AG09319 (cell line): ENCODE measurements at regions not wholly inside any gene's neighbourhood (a gene's known extent, or its start where the extent isn't known, plus 50 kb on each side); places are given as distances from the start of the nearest gene placed in this dataset.

Experiments used
- DNase-seq: peaks from one replicate; pipeline ENCODE4 v3.0.0-alpha.2; 2010; ENCODE audit warnings: low read depth; ENCODE audit errors: extremely low read depth
- TF ChIP-seq, protein P1 (sequence below): IDR thresholded peaks from 2 replicates; pipeline ENCODE4 v1.5.1; 2011; ENCODE audit warnings: low read depth, mild to moderate bottlenecking, inconsistent platforms, low read length, moderate library complexity

DNA sequence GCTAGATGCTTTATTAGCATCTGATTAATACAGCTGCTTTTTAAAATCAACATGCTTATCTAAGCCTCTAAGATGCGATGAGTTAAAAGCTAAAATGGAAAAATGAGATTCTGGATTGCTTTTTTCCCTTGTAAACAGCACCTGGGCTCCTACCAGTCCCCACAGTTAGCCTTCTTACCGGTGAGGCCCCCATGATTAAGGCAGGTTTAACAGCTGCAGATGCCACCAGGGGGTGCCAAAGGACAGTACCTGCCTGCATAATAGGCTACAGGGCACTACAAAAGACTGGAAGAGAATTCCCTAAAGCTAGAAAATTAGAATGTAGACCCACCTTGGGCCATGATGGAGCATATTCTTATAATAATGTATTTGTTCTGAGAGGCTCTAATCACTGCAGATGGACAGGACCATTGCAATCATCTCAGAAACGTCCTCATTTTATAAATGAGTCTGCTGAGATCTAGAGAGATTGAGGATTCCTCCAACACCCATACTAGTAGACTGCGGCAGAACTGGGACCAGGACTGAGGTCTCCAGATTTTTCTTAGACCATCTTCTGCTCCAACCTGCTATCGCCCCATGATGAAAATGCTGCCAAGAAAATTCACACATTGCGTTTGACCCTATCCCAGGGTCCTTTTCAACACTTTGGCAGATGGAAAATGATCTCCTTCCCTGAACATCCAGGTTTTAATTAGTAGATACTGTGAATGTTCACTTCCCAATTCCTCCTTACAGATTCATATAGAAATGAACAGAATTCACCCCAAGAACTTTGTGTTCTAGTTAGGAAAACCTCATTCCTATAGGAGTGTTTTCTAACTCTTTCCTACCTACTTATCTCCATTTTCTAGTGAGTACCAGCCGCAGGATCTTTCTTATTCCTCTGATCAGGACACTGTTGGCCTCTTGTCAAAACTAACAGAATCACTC, 148.8 kb downstream of the RPS12 start:
- TF ChIP-seq, protein P1, sequence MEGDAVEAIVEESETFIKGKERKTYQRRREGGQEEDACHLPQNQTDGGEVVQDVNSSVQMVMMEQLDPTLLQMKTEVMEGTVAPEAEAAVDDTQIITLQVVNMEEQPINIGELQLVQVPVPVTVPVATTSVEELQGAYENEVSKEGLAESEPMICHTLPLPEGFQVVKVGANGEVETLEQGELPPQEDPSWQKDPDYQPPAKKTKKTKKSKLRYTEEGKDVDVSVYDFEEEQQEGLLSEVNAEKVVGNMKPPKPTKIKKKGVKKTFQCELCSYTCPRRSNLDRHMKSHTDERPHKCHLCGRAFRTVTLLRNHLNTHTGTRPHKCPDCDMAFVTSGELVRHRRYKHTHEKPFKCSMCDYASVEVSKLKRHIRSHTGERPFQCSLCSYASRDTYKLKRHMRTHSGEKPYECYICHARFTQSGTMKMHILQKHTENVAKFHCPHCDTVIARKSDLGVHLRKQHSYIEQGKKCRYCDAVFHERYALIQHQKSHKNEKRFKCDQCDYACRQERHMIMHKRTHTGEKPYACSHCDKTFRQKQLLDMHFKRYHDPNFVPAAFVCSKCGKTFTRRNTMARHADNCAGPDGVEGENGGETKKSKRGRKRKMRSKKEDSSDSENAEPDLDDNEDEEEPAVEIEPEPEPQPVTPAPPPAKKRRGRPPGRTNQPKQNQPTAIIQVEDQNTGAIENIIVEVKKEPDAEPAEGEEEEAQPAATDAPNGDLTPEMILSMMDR = peak; percentile 70
- DNase-seq = peak; percentile 10

DNA sequence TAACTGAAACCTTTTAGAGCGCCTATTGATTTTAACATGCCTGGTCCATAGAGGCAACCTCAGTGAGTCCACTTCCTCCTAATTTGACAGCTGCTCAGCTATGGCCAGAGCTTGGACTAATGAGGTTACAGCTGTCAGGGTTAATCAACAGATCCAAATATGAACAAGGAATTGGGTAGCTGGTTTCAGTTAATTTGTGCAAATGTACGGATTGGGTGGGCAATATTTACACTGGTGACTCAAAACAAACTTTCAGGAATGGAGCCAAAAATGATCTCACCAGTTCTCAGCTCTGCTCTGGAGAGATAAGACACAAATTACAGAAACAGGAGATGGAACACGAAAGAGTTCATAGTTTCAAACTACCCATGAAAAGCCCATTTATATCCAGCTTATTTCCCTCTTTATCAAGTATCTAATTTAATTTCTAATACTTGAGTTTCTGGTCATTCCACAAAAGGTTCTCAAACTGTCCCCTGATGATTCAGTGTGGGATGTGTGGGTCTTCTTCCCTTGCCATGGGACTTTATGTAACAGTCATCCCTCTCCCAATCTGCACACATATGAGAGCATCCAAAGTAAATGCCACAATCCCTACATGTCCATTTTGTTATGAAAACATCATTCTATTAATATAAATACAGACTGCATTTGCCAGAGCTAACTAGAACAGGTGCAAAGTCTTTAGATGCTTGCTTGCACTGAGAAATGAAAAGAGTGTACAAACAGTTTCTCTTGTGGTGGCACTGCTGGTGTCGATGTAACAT, 149.9 kb downstream of the RPS12 start:
- TF ChIP-seq, protein P1 = no peak
- no peak for DNase-seq

DNA sequence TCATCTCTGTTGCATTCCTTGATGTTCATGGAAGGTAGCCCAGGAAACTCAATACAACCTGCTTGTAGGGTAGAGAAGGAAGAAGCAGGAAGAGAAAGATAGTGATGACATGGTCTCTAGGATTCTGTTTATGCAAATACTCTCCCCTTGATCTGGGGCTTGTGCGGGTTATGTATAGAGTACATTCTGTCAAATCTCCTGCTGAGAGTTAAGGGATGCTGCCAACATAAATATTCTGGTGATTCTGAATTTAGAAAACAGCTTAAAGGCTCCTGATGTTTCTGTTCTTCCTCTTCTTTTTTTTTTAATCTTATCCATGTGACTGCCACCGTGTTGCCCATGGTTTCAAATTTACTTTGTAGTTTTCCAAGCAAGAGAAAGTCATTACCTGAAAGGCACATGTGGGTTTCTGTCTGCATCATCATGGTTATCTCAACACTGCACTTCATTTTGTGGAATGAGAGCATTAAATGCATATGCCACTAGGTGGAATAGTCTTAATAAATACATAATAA, 150.6 kb downstream of the RPS12 start:
- TF ChIP-seq, protein P1 = no peak
- no peak for DNase-seq

DNA sequence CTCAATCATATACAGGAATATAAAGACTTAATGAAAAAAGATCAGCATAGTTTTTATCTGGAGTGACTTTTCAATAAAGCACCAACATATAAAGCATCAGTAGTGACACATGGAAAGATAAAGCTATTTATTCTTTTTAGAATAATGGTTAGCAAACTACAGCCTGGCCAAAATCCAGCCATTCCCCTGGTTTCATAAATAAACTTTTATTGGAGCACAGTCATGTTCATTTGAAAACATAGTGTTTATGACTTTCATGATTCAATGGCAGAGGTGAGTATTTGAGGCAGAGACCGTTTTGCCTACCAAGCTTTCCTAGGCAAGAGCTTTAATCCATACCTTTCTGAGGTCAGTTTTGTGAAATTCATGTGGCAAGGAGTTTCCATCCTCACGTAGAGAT, 153.5 kb downstream of the RPS12 start:
- TF ChIP-seq, protein P1 = no peak
- no peak for DNase-seq

DNA sequence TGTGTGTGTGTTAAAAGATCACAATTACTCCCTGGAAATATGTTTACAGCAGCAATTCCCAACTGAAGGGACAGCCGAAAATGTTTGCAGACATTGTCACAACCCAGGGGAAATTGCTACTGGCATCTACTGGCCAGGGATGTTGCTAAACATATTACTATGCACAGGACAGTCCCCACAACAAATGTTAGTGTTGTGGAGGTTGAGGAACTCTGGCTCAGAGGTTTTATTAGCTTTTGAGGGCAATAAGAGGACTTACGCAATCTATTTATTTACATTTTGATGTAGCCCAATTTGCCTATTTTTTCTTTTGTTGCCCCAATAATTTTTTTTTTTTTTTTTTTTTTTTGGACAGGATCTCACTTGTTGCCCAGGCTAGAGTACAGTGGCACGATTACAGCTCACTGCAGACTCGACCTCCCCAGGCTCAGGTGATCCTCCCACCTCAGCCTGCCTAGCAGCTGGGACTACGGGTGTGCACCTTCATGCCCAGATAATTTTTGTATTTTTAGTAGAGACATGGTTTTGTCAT, 154.1 kb downstream of the RPS12 start:
- no peak for DNase-seq
- TF ChIP-seq, protein P1 = no peak

DNA sequence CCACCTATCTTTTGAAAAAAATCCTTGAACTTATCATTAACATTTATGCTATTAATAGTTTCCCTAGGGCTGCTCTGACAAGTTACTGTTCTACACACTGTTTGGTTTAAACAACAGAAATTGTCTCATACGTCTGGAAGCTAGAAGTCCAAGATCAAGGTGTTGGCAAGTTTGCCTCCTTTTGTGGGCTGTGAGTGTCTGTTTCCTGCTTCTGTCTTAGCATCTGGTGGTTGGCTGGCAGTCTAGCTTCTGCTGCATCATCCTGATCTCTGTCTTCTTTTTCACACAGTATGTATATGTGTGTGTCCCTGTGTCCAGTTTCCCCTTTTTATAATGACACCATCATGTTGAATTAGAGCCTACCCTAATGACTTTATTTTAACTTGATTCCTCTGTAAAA, 154.8 kb downstream of the RPS12 start:
- TF ChIP-seq, protein P1 = no peak
- no peak for DNase-seq
